DOHH2 (cell line): ENCODE measurements at regions not wholly inside any gene's neighbourhood (a gene's known extent, or its start where the extent isn't known, plus 50 kb on each side); places are given as distances from the start of the nearest gene placed in this dataset.

Source experiments
- EZH2phosphoT487 ChIP-seq: fragments of 200-600 bp; sonication (generic); IDR thresholded peaks from 2 replicates; pipeline ENCODE4 v1.6.1; 2017; ENCODE audit warnings: borderline replicate concordance, mild to moderate bottlenecking, antibody characterized with exemption, low read length, moderate library complexity, mixed read lengths
- TF ChIP-seq, protein P1 (sequence below): fragments of 200-600 bp; sonication (generic); IDR thresholded peaks from one replicate; pipeline ENCODE4 v1.5.1; 2014; ENCODE audit warnings: antibody characterized with exemption, mild to moderate bottlenecking, low read depth, low read length; ENCODE audit not compliant: poor library complexity, severe bottlenecking

DNA sequence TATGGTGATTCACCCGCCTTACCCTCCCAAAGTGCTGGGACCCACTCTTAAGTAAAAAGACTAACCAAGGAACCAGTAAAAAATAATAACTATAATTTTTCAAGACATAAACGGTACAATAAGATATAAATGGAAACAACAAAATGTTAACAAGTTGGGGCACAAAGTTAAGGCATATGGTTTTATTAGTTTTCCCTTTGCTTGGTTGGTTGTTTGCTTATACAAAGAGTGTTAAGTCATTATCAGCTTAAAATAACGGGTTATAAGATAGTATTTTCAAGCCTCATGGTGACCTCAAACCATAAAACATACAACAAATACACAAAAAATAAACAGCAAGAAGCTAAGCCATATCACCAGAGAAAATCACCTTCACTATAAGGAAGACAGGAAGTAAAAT is 406.1 kb downstream of the SEC23A start:
- TF ChIP-seq, protein P1, sequence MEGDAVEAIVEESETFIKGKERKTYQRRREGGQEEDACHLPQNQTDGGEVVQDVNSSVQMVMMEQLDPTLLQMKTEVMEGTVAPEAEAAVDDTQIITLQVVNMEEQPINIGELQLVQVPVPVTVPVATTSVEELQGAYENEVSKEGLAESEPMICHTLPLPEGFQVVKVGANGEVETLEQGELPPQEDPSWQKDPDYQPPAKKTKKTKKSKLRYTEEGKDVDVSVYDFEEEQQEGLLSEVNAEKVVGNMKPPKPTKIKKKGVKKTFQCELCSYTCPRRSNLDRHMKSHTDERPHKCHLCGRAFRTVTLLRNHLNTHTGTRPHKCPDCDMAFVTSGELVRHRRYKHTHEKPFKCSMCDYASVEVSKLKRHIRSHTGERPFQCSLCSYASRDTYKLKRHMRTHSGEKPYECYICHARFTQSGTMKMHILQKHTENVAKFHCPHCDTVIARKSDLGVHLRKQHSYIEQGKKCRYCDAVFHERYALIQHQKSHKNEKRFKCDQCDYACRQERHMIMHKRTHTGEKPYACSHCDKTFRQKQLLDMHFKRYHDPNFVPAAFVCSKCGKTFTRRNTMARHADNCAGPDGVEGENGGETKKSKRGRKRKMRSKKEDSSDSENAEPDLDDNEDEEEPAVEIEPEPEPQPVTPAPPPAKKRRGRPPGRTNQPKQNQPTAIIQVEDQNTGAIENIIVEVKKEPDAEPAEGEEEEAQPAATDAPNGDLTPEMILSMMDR = no peak
- no peak for TF ChIP-seq EZH2phosphoT487
